ENCODE measurements at regions not wholly inside any gene's neighbourhood (a gene's known extent, or its start where the extent isn't known, plus 50 kb on each side); places are given as distances from the start of the nearest gene placed in this dataset.

DNA sequence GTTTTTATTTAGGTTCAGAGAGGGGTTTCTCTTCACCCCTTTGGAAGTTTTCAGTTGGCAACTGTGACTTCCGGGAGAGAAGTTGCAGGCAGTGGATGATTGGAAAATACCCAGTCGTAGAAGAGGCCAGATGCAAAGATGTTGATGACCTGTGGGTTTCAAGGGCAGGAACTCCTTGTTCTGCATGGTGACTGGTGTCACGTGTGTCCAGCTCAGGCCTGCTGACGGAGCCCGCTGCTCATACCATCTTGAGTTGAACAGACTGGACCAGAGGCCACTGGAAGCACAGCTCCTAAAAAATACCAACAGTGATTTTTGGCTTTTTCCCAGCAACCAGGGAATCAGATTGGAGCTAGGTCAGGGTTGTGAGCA lies 243.9 kb upstream of the KLF4 start:
- Histone ChIP-seq H3K9me3 (ENCODE audit: control insufficient read depth, insufficient read depth, low read length) (no peaks in the 10 kb centered on the region), H3K36me3 (ENCODE audit: control insufficient read depth, insufficient read depth, low read length) (no peaks in the 10 kb centered on the region), H3K23ac (ENCODE audit: low read depth, low read length) (peak overlapping the region; percentile 82), H2BK15ac (ENCODE audit: low read depth, low read length) (peak overlapping the region; percentile 97; the same call in 2 of the 3 replicates), H2AFZ (replicated peaks; ENCODE audit: low read length, poor library complexity) (peak overlapping the region; percentile 78), H3K56ac (ENCODE audit: extremely low read depth, insufficient read depth, low read length) (peak overlapping the region; percentile 79; the same call in 1 of the 2 replicates), H2BK5ac (ENCODE audit: low read depth, low read length, poor library complexity, severe bottlenecking) (peak overlapping the region; percentile 80), H4K91ac (ENCODE audit: insufficient read depth, low read depth, low read length) (peak overlapping the region; percentile 70), H3K27ac (ENCODE audit: insufficient read depth, low read length) (peak overlapping the region; percentile 98), H2AK5ac (ENCODE audit: low read depth, low read length) (peak overlapping the region; percentile 50; the same call in 1 of the 2 replicates), H3K79me1 (ENCODE audit: low read depth in 1 of 2, low read length in 2 of 2) (no peaks in the 10 kb centered on the region; a peak in 1 of 4 replicates), H3K9me1 (ENCODE audit: insufficient read depth, low read length) (peaks cover 11% of the 10 kb centered on the region), H3K4me2 (ENCODE audit: low read depth, low read length) (peak overlapping the region; percentile 72), H3K4me3 (ENCODE audit: insufficient read depth, low read depth, low read length) (peak overlapping the region; percentile 23; the same call in 1 of the 2 replicates), H2AK9ac (replicated peaks; ENCODE audit: low read depth, low read length, poor library complexity) (peak overlapping the region; percentile 81), H2BK20ac (ENCODE audit: low read depth, low read length) (peak overlapping the region; percentile 72), H4K5ac (ENCODE audit: low read depth, low read length) (peak overlapping the region; percentile 96), H3K4me1 (ENCODE audit: control insufficient read depth, insufficient read depth, low read length) (peaks cover 28% of the 10 kb centered on the region), H4K8ac (ENCODE audit: low read depth in 2 of 2, low read length in 2 of 2) (peak overlapping the region; percentile 89 to 96), H3K14ac (replicated peaks; ENCODE audit: low read depth, low read length) (peak overlapping the region; percentile 83), H3K4ac (ENCODE audit: low read depth, low read length) (peak overlapping the region; percentile 90), H4K20me1 (ENCODE audit: insufficient read depth, low read length) (no peaks in the 10 kb centered on the region), H3K27me3 (ENCODE audit: control insufficient read depth, insufficient read depth, low read length) (no peaks in the 10 kb centered on the region), H2BK120ac (ENCODE audit: low read depth, low read length) (peak overlapping the region; percentile 97), H3K18ac (ENCODE audit: low read depth, low read length) (peak overlapping the region; percentile 94), H3K9ac (ENCODE audit: low read depth, low read length) (peak overlapping the region; percentile 75)
- POLR2A ChIA-PET (ENCODE audit: unreplicated experiment) = no interaction called here
- dilution Hi-C loops (cut with HindIII; ENCODE audit: low sequenced_read_pairs, unreplicated experiment) = no loop called here
- TF ChIP-seq, protein P1, sequence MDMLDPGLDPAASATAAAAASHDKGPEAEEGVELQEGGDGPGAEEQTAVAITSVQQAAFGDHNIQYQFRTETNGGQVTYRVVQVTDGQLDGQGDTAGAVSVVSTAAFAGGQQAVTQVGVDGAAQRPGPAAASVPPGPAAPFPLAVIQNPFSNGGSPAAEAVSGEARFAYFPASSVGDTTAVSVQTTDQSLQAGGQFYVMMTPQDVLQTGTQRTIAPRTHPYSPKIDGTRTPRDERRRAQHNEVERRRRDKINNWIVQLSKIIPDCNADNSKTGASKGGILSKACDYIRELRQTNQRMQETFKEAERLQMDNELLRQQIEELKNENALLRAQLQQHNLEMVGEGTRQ (IDR thresholded peaks at IDR 0.05; ENCODE audit: low read depth, low read length) = peak; percentile 22; the same call in 1 of the 2 replicates
- TF ChIP-seq FOS (IDR thresholded peaks at IDR 0.05; ENCODE audit: low read depth, low read length) = no peak
- CTCF ChIA-PET = interaction anchor here (0.6 to 1.2 kb wide), 2 partner anchors 46 to 249 kb away, joined by 3 to 4 read pairs; no protein-coding TSS in a partner anchor
- ATAC-seq (ENCODE audit: low read depth) (no peak), DNase-seq (no peak)
- BruUV-seq (replicated peaks) = no TSS peak
- intact Hi-C loops (cut with micrococcal nuclease) = loop anchor here (2.0 to 10.0 kb wide), 4 partner anchors 186 to 1031 kb away; partner anchors contain the start of gene KLF4
- 77% methylated on average over 3 of the region's 5 CpGs; no CpG with 5 or more reads in 1 of the 2 experiments for WGBS, 2 experiments (ENCODE audit: extremely low coverage in 2 of 2, insufficient read length in 1 of 2)
- in situ Hi-C loops (cut with MboI; ENCODE audit: low sequenced_read_pairs) = loop anchor here (10.0 to 25.0 kb wide), 4 partner anchors 249 to 846 kb away; partner anchors contain the start of gene KLF4
